ENCODE measurements at regions not wholly inside any gene's neighbourhood (a gene's known extent, or its start where the extent isn't known, plus 50 kb on each side); places are given as distances from the start of the nearest gene placed in this dataset.

DNA sequence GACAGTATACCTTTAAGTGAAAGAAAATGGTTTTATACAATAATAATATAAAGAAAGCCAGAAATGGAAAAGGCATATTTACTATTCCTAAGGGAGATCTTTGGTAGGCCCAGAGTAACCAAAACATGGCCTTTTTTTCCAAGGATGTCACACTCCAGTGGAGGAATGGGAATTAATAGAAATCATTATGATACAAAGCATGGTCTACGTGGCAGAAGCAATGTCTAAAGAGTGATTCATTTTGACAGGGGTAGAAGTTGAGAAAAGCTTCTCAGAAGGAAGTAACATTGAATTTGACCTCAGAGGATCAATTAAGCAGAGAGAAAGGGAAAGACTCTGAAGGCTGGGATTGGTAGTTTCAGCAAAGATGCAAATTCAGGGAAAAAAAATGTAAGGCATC, 208.6 kb downstream of the BTG1 start:
- Histone ChIP-seq H3K4me1 (ENCODE audit: insufficient read depth) (no peaks in the 10 kb centered on the region), H2AFZ (no peak overlapping the region), H3K27ac (no peak overlapping the region), H3K9me3 (ENCODE audit: low read depth) (no peaks in the 10 kb centered on the region), H3K27me3 (no peaks in the 10 kb centered on the region), H3K79me2 (no peaks in the 10 kb centered on the region), H3K36me3 (replicated peaks; ENCODE audit: insufficient read depth, low read depth) (no peaks in the 10 kb centered on the region), H3K9me2 (replicated peaks; ENCODE audit: insufficient read depth) (no peaks in the 10 kb centered on the region), H3K4me3 (no peak overlapping the region), H3K4me2 (no peak overlapping the region), H4K20me1 (ENCODE audit: insufficient read depth, poor library complexity, severe bottlenecking) (no peaks in the 10 kb centered on the region)
- no peak for TF ChIP-seq EZH2 (IDR thresholded peaks at IDR 0.05; ENCODE audit: borderline replicate concordance)
- TF ChIP-seq, protein P1, sequence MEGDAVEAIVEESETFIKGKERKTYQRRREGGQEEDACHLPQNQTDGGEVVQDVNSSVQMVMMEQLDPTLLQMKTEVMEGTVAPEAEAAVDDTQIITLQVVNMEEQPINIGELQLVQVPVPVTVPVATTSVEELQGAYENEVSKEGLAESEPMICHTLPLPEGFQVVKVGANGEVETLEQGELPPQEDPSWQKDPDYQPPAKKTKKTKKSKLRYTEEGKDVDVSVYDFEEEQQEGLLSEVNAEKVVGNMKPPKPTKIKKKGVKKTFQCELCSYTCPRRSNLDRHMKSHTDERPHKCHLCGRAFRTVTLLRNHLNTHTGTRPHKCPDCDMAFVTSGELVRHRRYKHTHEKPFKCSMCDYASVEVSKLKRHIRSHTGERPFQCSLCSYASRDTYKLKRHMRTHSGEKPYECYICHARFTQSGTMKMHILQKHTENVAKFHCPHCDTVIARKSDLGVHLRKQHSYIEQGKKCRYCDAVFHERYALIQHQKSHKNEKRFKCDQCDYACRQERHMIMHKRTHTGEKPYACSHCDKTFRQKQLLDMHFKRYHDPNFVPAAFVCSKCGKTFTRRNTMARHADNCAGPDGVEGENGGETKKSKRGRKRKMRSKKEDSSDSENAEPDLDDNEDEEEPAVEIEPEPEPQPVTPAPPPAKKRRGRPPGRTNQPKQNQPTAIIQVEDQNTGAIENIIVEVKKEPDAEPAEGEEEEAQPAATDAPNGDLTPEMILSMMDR (IDR thresholded peaks at IDR 0.05; ENCODE audit: poor library complexity) = no peak
- TF ChIP-seq EZH2phosphoT487 (IDR thresholded peaks at IDR 0.05; ENCODE audit: low read depth, severe bottlenecking, unreplicated experiment) = no peak
- DNase-seq (ENCODE audit: low spot score) = no peak
- 97% methylated on average over 1 of the region's 1 CpG for WGBS (ENCODE audit: low lambda C conversion rate, missing lambda C conversion rate)

DNA sequence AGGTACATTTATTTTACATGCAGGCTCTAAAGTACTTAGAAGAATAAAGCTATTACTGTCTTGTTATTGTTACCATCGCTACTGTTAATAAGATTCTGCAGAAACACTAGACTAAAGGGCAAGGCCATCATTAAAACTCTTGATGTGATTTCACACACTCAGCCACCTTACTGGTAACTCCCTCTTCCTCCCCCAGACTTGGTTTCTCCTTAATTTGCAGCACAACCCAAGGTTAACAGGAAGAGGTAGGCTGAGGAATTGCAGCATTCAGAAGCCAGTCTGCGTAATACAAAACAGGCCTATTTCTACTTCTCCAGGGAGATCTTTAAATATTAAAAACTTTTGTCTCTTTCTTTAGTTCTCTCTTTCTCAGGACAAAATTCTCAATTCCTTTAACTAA, 210.3 kb downstream of the BTG1 start:
- no peaks in the 10 kb centered on the region for H3K79me2 ChIP-seq
- H2AFZ ChIP-seq = no peak overlapping the region
- H3K9me2 ChIP-seq (replicated peaks; ENCODE audit: insufficient read depth) = no peaks in the 10 kb centered on the region
- H3K27me3 ChIP-seq = no peaks in the 10 kb centered on the region
- H3K4me3 ChIP-seq = no peak overlapping the region
- TF ChIP-seq, protein P1 (IDR thresholded peaks at IDR 0.05; ENCODE audit: poor library complexity) = no peak
- TF ChIP-seq EZH2 (IDR thresholded peaks at IDR 0.05; ENCODE audit: borderline replicate concordance) = no peak
- TF ChIP-seq EZH2phosphoT487 (IDR thresholded peaks at IDR 0.05; ENCODE audit: low read depth, severe bottlenecking, unreplicated experiment) = no peak
- no peaks in the 10 kb centered on the region for H4K20me1 ChIP-seq (ENCODE audit: insufficient read depth, poor library complexity, severe bottlenecking)
- 100% methylated on average over 2 of the region's 2 CpGs for WGBS (ENCODE audit: low lambda C conversion rate, missing lambda C conversion rate)
- no peaks in the 10 kb centered on the region for H3K36me3 ChIP-seq (replicated peaks; ENCODE audit: insufficient read depth, low read depth)
- H3K4me1 ChIP-seq (ENCODE audit: insufficient read depth) = no peaks in the 10 kb centered on the region
- no peaks in the 10 kb centered on the region for H3K9me3 ChIP-seq (ENCODE audit: low read depth)
- DNase-seq (ENCODE audit: low spot score) = no peak
- no peak overlapping the region for H3K27ac ChIP-seq
- no peak overlapping the region for H3K4me2 ChIP-seq

DNA sequence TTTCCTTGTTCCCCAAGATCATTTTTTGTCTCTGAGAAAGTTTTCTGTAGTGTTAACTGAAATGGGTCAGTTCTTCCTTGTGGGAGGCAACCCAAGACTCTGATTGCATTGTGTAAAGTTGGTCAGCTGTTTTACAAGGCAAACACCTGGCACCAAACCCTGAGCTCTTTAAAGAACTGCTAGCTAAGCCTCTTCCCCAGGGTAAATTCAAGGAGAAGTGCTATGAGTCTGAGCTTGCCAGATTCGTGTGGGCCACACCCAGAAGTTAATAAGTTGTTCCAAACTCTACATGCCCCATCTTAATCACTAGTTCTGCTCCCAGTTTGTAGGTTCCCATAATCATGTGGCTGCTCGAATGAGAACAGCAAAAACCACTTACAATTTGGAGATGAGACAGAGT, 214.5 kb downstream of the BTG1 start:
- Histone ChIP-seq H4K20me1 (ENCODE audit: insufficient read depth, poor library complexity, severe bottlenecking) (no peaks in the 10 kb centered on the region), H3K79me2 (no peaks in the 10 kb centered on the region), H3K27me3 (no peaks in the 10 kb centered on the region), H3K9me3 (ENCODE audit: low read depth) (no peaks in the 10 kb centered on the region), H3K4me1 (ENCODE audit: insufficient read depth) (no peaks in the 10 kb centered on the region), H3K9me2 (replicated peaks; ENCODE audit: insufficient read depth) (no peaks in the 10 kb centered on the region), H3K36me3 (replicated peaks; ENCODE audit: insufficient read depth, low read depth) (no peaks in the 10 kb centered on the region), H3K4me2 (no peak overlapping the region), H3K4me3 (no peak overlapping the region), H3K27ac (peak overlapping the region; percentile 30), H2AFZ (no peak overlapping the region)
- WGBS (ENCODE audit: low lambda C conversion rate, missing lambda C conversion rate) = 54% methylated on average over 2 of the region's 2 CpGs
- DNase-seq (ENCODE audit: low spot score) = peak; percentile 8
- TF ChIP-seq EZH2phosphoT487 (IDR thresholded peaks at IDR 0.05; ENCODE audit: low read depth, severe bottlenecking, unreplicated experiment) (no peak), EZH2 (IDR thresholded peaks at IDR 0.05; ENCODE audit: borderline replicate concordance) (no peak)
- TF ChIP-seq, protein P1 (IDR thresholded peaks at IDR 0.05; ENCODE audit: poor library complexity) = no peak

DNA sequence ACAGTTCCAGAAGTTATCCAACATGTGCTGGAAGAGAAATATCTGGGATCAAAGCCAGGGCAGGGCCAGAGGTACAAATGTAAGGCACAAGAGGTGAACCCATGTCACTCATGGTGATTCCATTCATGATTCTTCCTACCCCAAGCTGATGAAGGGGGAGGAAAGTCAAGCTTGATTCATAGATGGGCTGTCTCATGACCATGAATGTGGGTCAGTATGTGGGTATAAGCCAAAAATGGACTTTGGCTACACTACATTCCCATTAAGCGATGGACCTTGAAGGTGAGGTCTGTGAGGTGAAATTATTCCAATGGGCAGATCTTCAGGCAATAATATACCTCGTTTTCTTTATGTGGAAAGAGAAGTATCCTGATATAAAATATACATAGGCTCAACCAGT, 217.1 kb downstream of the BTG1 start:
- H4K20me1 ChIP-seq (ENCODE audit: insufficient read depth, poor library complexity, severe bottlenecking) = no peaks in the 10 kb centered on the region
- no peaks in the 10 kb centered on the region for H3K27me3 ChIP-seq
- TF ChIP-seq EZH2 (IDR thresholded peaks at IDR 0.05; ENCODE audit: borderline replicate concordance) (no peak), EZH2phosphoT487 (IDR thresholded peaks at IDR 0.05; ENCODE audit: low read depth, severe bottlenecking, unreplicated experiment) (no peak)
- TF ChIP-seq, protein P1 (IDR thresholded peaks at IDR 0.05; ENCODE audit: poor library complexity) = no peak
- no peak overlapping the region for H3K27ac ChIP-seq
- no peaks in the 10 kb centered on the region for H3K4me1 ChIP-seq (ENCODE audit: insufficient read depth)
- no peaks in the 10 kb centered on the region for H3K9me2 ChIP-seq (replicated peaks; ENCODE audit: insufficient read depth)
- 94% methylated on average over 2 of the region's 2 CpGs for WGBS (ENCODE audit: low lambda C conversion rate, missing lambda C conversion rate)
- no peaks in the 10 kb centered on the region for H3K79me2 ChIP-seq
- no peak for DNase-seq (ENCODE audit: low spot score)
- no peaks in the 10 kb centered on the region for H3K36me3 ChIP-seq (replicated peaks; ENCODE audit: insufficient read depth, low read depth)
- no peak overlapping the region for H3K4me2 ChIP-seq
- no peak overlapping the region for H3K4me3 ChIP-seq
- no peaks in the 10 kb centered on the region for H3K9me3 ChIP-seq (ENCODE audit: low read depth)
- no peak overlapping the region for H2AFZ ChIP-seq

Measured in hepatocyte (in vitro differentiated cells).